ENCODE measurements at regions not wholly inside any gene's neighbourhood (a gene's known extent, or its start where the extent isn't known, plus 50 kb on each side); places are given as distances from the start of the nearest gene placed in this dataset.

DNA sequence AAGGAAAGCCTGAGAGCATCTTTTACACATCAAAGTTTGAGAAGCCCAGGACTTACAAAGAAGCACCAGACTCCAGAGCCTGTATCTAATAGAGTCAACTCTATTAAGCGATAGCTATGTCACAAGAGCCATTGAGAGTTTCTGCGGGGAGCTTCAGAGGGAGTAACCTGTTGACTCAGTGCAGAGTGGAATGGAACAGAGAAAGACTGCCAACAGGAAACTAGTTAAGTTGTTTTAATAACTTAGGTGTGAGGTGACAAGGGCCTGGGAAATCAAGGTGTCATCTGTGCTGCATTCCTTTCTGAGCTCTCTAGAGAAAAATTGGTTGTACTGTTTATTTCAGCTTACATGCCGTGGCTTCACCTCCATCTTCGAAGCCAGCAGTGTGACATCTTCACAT, 513.8 kb upstream of the POU3F3 start:
- no peak for DNase-seq

DNA sequence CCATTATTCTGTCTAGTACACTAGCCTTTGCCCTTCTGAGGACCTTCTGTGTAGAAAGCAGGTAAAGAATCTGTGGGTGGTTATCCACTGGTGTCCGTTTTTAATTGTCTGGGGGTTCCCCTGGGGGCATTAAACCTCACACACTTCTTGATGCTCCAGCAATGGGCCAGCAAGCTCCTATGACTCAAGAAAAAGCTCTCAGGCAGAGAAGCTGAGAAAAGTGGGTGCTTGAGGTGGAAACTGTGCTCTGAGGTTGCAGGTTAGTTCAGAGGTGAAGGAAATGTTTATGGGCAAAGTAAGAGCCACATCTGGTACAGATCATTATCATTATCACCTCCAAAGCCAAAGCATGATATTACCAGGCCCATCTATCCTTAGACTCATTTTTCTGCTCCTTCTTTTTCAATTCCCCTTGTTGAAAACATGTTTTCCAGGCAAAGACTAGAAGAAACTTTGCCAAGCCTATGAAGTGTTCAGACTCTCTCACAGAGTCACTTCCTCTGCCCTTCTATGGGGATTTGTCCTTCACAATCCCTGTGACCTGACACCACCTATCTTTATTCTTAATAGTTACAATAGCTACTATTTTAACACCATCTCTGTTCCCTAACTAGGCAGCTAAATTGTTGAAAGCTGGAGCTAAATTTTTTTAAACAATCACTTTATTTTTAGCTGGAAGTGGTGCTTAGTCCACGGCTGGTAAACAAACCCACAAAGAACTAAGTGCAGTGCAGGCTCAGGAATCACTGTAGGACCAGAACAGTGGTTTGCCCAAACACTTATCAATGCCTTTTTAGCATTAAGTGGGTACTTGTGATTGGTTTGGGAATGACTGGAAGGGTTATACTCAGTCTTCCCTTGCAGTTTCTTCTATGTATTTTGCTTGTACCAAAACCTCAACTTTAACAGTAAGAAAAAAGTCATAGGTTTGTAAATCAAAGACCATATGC, 512.8 kb upstream of the POU3F3 start:
- no peak for DNase-seq

DNA sequence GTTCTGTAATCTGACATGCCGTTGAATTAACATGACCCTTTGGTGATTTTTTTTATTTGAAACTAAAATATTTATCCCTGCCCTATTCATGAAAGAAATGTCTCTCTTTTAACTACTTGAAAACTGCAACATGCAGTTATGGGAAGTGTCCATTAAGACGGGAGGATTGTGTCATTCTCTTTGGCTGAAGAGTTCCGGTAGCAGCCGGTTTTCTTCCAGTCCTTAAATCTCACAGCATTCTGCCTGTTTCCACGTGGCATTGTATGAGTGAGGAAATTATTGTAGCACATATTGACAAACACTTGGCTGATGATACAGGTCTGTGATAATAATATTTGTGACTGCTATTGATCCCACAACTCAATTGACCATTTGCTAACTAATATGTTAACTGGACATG, 509.6 kb upstream of the POU3F3 start:
- no peak for DNase-seq

DNA sequence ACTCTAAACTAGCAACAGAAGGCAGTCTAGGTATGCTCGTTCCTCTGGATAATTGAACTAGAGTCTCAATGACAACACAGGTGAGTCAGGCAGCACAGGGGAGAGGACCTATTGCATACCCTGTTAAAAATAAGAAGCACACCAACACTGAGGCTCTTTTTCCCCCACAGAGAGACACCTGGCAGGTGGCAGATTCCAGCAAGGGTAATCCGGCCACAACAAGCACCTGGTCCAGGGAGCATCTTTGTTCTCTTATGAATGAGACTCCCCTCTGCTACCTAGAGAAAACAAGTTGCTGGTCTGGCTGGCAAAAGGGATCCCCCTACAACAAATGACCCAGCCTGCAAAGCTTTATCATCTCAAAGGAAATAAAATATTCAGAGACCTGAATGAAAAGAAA, 508.9 kb upstream of the POU3F3 start:
- DNase-seq: no peak

DNA sequence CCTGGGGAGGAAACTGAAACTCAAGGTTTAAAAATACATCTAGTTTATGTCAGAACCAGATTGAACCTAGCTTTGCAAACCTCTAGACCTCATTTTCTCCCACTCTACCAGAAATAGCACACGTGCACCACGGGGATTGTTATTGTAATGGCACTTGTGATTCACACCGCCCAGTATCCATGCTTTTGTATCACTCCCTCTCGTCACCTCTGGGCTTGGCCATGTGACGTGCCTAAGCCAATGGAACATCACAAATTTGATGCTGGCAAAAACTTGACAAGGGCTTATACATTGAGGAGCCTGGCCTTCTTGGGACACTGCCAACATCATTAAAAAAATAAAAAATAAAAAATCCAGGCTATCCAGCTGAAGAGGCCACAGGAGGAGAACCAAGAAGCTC, 495.8 kb upstream of the POU3F3 start:
- DNase-seq: no peak

DNA sequence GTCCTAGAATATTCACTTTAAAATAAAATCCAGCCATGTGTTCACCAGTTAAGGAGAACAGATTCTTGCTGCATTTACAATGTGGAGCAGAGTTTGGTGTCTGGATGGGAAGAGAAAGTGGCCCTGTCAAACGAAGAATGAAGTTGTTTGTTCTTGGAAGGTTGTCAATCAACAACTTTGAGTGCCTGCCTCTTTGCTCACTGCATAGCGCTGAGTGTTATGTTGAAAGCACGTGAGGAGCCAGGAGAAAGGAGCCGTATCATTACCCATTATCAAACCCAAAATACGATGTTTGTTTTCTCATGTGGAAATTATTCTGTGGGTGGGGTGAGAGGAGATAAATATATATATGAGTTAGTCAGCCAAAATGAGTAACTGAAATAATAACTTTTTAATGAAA, 492.5 kb upstream of the POU3F3 start:
- DNase-seq: no peak

DNA sequence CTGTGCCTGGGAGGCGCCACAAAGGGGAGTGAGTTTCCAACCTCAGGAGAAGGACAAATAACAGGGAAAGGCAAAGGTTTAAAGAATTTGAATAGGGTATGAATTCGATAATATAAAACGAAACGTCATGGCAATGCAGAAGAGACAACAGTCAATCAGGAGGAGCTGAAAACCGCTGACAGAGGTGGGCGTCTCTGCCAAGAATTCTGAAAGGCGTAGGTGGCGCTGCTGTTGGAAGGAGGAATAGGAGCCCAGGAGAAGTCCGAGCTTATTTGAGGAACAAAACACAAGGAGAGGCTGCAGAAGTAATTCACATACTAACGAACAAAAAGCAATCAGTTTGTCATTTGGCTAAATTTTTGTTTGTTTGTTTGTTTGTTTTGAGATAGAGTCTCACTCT, 485.8 kb upstream of the POU3F3 start:
- DNase-seq: no peak

DNA sequence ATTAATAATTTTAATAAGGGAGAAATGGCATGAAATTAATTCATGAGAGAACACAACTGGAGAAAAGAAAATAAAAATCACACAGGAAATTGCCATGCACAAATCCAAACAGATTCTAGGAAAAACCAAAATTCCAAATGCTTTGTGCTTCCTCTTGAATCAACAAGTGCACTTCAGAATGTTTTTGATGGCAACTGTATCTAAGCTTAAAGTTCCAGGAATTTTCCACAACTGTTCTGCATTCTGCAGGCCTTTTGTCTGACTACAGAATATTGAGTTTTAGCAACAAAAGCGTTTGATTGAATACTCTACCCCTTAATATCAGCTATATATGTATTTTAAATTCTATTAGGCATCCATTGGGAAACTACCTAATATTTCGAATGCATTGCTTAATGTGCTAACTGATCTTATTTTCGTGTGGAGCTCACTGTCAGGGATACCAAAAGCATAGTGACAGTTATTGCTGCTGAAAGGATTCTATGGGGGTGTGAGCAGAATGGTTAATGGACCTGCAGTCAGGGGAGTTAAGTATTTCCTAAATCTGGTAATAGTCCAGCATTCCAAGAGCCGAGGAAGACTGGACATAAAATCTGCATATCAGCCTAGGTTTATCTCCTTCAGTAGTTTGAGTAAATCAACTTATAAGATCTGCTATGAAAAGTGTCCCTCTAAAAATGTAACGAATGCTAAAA, 482.7 kb upstream of the POU3F3 start:
- no peak for DNase-seq

DNA sequence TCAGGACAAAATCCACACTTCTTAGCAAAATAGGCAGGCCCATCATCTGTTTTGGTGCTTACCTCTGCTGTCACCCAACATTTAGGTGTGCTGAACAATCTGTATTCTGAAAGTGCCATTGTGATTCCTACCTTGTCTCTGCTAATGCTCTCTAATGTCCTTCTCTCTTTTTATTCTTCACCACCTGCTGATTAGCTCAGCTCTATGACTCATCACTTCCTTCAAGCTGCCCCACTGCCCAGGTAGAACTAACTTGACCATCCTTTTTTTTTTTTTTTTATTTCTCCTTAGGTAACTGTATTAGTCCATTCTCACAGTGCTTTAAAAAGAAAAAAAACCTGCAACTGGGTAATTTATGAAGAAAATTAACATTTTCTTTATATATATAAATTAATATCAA, 478.7 kb upstream of the POU3F3 start:
- no peak for DNase-seq

DNA sequence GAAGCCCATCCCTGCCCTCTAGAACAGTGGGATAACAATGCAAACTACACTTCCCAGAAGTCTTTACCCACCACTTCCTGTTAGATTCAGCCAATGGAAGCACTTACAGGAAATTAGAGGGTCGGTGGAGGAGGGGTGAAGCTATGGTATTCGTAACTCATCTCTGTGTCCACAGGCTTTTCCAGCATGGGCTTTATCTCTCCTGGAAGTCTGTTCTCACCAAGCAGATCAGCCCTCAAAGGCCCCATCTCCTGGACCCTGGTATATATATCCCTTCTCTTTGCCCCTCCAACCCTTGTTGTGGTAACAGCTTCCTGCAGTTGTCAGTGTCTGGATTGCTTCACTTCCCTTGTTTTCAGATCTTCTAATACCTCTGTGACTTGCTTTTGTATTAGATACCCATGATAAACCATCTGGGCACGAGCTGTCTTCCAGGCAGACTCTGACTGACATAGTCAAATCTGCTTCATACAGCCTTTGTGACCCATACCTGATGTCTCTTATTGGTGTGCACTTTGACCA, 475.0 kb upstream of the POU3F3 start:
- DNase-seq: peak; percentile 6

DNA sequence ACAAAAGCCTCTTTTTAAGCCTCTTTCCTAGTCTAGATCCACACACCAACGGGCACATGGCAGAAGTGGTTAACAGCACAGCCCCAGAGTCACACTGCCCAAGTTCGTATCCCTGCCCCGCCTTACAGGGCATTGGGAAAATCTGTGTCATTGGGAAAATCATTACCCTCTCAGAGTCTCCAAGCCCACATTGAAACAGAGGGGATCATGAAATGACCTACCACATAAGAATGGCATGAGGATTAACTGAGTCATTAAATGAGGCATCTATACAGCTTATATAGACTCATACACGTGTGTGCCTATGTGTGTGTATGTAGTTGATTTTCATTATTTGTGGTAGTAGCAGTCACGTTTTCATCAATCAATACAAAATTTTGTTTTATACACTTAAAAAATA, 469.0 kb upstream of the POU3F3 start:
- no peak for DNase-seq

DNA sequence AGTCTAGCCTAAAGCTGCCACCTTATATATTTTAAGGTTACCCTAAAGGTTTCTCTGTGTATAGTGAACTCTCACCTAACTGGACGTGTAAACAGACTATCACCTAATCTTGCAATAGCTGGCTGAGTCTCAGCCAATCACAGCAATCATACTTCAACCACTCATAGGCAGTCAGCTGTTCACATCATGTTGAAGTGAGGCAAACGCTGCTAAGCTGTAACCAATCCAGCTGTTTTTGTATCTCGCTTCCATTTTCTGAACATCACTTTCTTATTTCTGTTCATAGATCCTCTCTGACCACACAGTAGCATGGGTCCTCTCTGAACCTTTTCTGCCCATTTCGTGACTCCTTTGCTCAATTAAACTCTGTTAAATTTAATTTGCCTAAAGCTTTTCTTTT, 468.2 kb upstream of the POU3F3 start:
- no peak for DNase-seq

DNA sequence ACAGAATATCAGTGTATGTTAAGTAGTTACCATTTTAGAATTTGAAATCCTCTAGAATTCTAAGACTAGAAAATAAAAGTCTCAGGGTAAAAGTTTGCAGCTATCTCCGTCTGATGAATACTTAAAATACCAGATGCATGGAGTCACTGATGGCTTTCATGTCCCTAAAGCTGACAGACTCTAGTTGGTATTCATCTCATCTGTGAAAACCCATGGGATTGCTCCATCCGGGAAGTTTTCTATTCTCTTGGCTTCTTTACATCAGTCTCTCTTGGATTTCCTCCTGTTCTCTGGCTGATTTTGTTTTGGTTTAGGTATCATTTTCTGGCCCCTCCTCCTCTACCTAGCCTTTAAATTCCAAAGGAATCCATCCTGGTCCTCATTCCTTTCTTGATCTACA, 465.6 kb upstream of the POU3F3 start:
- DNase-seq: no peak

DNA sequence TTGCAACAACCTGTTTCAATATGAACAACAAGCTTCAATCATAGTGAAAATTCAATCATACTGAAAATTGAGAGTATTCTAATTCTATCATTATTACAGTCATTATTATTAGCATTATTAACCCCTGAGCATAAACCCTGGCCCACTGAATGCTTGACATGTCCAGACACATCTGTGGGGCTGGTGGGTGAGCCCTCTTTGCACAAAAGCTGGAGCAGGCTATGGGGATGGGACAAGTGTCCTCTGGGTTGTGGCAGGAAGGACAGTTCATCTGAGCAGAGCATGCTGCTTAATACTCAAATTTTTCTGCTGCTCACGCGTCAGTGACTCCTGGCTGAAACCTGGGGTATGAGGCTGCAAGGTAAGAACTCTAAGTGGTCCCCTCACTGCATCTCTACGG, 451.1 kb upstream of the POU3F3 start:
- DNase-seq: no peak

DNA sequence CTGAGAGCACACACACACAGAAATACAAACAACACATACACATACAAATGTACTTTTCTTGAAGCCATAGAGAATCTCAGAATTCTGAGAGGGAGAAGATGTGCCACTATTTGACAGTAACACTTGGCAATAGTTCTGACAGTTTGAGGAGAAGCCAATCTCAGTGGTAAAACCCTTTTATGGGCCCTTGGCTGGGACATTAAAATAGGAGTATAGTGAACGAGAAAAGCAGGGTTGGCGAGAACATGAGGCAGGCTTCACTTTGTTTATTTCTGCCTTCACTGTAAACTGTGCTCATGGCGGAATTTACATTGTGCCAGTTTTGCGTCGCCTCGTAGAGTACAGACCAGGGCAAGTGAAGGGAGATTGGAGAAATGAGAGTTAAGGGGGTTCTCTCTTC, 449.4 kb upstream of the POU3F3 start:
- no peak for DNase-seq

DNA sequence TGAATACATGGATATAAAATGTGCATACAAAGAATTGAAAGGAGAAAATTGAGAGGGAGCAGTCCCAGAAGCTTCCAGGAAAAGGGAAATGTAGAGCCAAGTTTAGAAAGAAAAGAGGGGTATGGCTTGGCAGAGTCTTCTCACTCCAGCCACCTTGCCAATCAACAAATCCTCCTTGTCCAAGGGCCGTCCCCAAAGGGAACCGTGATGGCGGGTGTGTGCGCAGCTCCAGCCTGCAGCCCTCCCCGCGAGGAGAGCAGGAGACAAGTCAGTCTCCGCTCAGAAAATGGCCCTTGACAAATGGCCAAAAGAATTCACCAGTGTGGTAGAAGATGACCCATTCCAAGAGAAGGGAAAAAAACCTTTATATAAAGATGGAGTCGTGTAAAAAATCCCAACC, 448.3 kb upstream of the POU3F3 start:
- DNase-seq: no peak

DNA sequence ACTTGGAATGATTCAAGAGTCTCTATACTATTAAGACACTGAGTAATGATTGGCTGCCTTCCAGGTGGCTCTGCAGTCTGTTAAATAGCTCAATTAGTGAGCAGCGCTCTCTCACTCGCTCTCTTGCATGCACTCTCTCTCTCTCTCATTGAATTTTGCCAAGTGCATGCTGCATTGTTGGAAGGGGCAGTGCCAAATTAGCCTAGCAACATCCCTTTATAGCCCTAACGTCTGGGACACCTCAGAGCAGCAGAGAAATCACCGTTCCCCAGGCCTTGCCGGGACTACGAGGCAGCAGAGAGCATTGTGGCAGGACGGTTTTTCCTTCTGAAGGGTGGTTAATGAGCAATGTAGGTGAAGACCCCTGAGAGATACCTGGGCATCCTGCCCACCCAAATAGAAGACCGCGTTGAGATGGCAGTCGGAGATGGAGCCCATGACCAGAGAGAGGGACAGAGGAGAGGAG, 447.6 kb upstream of the POU3F3 start:
- no peak for DNase-seq

DNA sequence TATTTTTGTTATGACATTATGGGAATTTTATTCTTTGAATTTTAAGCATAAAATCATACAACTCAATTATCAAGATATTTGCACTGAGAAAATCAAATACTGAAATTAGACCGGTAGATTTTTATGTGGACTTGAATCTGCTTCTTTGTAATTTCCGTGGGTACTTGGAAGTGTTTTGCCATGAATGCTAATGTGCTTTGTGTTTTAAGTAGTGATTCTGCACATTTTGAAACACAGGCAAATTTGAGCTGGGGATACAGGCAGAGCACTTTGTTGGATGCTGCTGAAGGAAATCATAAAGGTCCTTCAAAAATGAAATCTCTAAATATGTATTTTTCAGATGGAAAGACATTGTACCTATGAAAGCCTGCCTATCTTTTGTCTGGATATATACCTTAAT, 446.3 kb upstream of the POU3F3 start:
- DNase-seq: no peak

DNA sequence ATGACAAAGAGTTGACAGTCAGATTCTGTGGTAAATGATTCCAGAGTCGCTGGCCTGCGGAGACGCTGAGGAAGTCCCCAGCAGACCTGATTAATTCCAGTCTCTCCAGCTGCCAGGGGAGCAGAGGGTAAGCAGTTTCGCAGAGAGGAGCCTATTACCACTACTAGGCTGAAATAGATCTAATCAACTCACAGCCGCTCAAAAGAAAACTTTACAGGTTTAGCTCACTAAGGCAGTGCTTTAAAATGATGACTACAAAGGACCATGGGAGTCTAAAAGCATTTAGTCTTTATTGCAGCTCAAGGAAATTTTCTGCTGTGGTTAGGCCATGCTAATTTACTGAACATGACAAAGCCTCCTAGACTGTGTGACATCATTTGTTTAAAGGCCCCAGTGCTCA, 445.6 kb upstream of the POU3F3 start:
- DNase-seq: no peak

DNA sequence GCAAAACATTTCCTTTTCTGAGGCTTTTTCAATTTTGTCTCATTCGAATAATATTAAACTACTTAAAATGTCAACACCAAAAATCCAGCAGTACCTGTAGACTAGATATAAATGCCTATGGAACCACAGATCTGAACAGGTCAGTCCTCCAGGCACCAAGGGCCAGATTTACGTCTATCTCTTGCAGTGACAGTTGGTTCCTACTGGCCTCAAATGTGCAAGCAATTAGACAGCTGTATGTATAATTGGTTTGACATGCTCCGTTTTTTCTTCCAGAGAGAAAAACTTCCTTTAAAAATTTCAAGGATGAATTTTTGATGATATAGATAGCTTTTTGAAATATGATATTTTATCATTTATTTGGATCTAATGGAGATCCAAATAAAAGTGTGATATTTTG, 443.8 kb upstream of the POU3F3 start:
- no peak for DNase-seq

DNA sequence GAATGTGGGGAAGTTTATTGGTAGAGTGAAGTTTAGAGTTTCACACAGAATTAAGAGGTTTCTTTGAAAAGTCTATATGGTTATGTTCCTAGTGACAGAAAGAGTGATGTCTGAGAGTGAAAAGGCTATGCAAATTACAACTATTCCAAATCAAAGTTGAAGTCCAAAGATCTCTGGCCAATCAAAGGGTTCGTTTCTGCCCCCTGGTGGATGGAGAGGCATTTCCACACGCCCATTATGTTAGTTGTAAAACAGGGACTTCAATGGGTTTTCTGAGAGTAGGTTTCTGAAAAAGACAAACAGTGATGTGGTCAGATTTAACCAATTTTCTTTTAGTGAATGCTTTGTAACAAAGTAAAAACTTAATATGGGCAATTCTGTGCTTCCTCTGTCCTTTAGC, 441.5 kb upstream of the POU3F3 start:
- no peak for DNase-seq

DNA sequence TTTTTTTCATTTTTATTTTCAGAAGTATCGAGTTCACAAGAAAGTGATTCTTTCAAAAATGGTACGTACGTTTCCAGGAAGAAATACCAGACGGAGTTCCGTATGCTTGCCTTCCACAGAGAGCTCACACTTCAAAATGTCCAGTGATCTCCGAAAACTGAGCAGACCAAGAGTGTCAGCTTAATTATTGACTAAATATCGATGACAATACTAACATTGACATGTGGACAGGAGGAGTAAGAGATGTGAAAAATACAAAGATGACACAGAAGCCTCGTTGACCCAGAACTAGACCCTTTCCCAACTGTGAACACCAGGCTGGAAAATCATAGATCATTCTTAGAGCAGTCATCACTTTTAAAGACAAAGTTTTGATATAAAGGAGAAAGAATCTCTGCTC, 440.0 kb upstream of the POU3F3 start:
- no peak for DNase-seq

DNA sequence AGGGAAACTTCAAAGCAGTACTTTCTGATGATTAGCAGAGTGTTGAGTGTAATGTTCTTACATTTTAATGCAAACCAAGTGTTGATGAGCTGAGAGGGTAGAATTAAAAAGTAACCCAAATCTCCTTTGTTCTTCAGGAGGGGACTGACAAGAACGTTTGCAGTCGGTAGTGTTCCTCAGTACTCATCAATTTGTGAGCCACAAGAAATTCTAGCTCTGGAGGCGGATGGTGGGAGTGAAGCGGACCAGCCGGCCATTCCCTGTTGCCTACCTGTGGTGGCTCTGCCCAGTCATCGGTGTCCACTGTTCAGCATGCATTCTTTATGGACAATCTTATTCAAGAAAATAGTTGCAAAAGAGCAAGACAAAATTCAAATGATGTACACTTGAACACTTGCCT, 438.6 kb upstream of the POU3F3 start:
- no peak for DNase-seq

DNA sequence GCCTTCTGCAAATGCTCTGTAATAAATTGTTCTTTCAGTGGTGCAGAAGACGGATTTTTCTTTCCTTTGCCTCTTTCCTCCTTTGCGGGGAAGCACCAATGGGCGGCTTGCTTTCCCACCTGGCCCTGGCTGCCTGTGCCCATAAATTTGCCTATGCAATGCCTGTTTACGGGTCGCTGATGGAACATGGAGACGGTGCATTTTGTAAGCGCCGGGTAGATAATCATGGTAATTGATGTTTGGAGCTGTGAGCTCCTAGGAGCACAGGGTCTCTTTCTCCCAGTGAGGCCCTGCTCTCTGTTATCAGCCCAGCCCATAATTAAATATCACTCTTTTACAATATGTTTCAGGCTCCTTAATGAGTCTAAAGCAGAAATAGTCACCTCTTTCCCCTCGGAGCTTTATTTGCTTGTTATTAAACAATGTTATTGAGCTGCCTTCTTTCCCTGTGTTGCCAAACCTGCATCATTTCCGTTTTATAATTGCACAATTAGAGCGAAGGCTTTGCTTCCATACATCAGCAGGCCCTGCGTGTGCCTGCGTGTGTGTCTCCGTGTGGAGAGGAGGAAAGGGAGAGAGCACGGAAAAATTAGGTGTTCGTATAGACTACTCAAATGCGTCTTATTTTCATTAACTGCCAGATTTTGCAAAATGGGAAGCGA, 437.4 kb upstream of the POU3F3 start:
- DNase-seq: no peak
